ENCODE measurements at regions not wholly inside any gene's neighbourhood (a gene's known extent, or its start where the extent isn't known, plus 50 kb on each side); places are given as distances from the start of the nearest gene placed in this dataset.

DNA sequence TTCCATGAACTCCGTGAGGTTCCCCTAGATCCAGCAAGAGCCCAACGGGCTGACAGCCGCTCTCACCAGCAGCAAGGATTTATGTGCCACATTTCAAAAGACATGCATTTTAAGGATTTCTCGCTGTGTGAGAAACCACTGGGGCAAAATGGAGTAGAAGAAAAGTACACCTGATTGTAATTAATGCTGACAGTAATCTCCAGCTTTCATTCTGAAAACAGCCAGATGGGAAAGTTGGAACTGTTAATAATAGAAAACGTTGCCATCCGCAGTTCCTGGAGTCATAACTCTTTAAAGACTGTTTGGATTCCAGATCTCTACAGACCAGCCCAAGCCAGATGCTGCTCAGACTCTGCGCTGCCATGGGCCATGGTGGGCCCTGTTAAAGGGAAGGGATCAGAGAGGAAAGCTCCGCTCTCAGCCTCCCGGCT, 216.9 kb upstream of the GLI3 start:
- Histone ChIP-seq H3K4me1 (no peaks in the 10 kb centered on the region), H3K27me3 (no peaks in the 10 kb centered on the region), H3K4me3 (no peak overlapping the region), H3K9me3 (no peaks in the 10 kb centered on the region), H3K27ac (no peak overlapping the region), H3K36me3 (no peaks in the 10 kb centered on the region)
- TF ChIP-seq, protein P1, sequence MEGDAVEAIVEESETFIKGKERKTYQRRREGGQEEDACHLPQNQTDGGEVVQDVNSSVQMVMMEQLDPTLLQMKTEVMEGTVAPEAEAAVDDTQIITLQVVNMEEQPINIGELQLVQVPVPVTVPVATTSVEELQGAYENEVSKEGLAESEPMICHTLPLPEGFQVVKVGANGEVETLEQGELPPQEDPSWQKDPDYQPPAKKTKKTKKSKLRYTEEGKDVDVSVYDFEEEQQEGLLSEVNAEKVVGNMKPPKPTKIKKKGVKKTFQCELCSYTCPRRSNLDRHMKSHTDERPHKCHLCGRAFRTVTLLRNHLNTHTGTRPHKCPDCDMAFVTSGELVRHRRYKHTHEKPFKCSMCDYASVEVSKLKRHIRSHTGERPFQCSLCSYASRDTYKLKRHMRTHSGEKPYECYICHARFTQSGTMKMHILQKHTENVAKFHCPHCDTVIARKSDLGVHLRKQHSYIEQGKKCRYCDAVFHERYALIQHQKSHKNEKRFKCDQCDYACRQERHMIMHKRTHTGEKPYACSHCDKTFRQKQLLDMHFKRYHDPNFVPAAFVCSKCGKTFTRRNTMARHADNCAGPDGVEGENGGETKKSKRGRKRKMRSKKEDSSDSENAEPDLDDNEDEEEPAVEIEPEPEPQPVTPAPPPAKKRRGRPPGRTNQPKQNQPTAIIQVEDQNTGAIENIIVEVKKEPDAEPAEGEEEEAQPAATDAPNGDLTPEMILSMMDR (IDR thresholded peaks at IDR 0.05): no peak
- ATAC-seq: no peak
- intact Hi-C loops (cut with DNase I): no loop called here
- no peak for DNase-seq

DNA sequence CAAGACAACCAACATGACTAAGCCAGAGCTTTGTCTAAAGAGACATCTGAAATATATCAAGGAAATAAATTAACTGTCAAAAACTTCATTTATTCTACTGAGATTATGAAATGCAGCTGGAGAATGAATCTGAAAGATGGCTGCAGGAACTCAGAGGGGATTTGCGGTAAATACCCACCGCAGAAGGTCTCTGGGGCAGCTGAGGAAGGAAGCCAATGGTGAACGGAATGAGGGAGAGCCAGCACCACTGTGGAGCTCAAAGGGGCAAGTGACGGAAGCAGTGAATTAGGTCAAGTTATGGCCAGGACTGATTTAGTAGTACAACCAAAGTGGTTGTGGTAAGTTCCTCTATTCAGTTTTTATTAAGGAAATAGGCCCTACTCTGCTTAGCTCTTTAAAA, 215.3 kb upstream of the GLI3 start:
- no peaks in the 10 kb centered on the region for H3K27me3 ChIP-seq
- H3K9me3 ChIP-seq: no peaks in the 10 kb centered on the region
- H3K36me3 ChIP-seq: no peaks in the 10 kb centered on the region
- no peak overlapping the region for H3K4me3 ChIP-seq
- no peak overlapping the region for H3K27ac ChIP-seq
- ATAC-seq: no peak
- DNase-seq: no peak
- no peaks in the 10 kb centered on the region for H3K4me1 ChIP-seq
- TF ChIP-seq, protein P1 (IDR thresholded peaks at IDR 0.05): no peak
- intact Hi-C loops (cut with DNase I): no loop called here

DNA sequence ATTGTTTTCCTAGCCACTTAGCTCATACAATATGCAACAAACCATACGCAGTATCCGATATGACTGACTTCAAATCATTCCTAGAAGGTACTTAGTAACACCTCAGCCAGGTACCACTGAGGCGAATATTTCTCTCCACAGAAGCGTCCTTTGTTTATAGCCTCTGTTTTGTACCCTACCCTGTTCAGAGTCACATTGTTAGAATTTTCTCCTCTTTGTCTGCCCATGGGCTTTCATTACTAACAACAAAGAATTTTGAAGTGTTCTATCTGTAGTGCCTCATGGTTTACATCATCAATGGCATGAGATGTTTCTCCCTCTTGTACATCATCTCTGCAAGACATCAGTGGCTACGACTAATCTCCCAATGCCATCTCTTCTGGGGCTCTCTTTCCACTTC, 212.4 kb upstream of the GLI3 start:
- ATAC-seq (no peak), DNase-seq (no peak)
- no peaks in the 10 kb centered on the region for H3K27me3 ChIP-seq
- intact Hi-C loops (cut with DNase I): no loop called here
- H3K9me3 ChIP-seq: no peaks in the 10 kb centered on the region
- H3K27ac ChIP-seq: no peak overlapping the region
- no peaks in the 10 kb centered on the region for H3K36me3 ChIP-seq
- TF ChIP-seq, protein P1 (IDR thresholded peaks at IDR 0.05): no peak
- H3K4me1 ChIP-seq: no peaks in the 10 kb centered on the region
- H3K4me3 ChIP-seq: no peak overlapping the region

DNA sequence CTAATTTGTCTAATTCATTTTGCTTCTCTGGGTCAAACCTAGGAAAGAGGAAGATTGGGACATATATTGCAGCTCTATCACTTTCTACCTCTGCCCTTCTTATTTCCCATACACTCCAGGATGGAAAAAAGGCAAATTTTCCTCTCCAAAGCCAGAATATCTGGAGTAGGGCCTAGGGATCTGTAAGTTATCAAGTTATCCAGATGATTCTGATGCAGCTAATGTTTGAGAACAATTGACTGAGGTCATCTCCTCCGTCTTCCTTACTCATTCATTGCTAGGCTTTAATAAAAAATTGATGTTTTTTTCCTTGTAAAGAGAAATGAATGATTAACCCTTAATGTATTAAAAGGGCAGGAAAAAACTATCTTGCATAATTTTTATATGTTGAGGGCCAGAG, 211.9 kb upstream of the GLI3 start:
- intact Hi-C loops (cut with DNase I): no loop called here

DNA sequence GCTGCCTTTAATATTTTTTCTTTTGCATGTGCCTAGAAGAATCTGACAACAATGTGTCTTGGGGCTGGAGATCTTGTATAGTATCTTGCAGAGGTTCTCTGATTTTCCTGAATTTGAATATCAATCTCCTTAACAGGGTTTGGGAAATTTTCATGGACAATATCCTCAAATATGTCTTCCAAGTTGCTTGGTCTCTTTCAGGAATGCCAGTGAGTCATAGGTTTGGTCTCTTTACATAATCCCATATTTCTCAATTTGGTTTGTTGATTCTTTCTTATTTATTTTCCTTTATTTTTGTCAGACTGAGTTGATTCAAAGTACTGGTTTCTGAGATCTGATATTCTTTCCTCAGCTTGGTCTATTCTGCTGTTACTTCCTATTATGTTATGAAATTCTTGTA, 208.7 kb upstream of the GLI3 start:
- TF ChIP-seq, protein P1 (IDR thresholded peaks at IDR 0.05): no peak
- no peak for ATAC-seq
- Histone ChIP-seq H3K36me3 (no peaks in the 10 kb centered on the region), H3K27me3 (no peaks in the 10 kb centered on the region), H3K4me3 (no peak overlapping the region), H3K27ac (no peak overlapping the region), H3K4me1 (no peaks in the 10 kb centered on the region), H3K9me3 (peaks cover 0 to 19% of the 10 kb centered on the region in 2 donors)
- no peak for DNase-seq
- intact Hi-C loops (cut with DNase I): no loop called here

More for the DNA sequence above, 211.9 kb upstream of the GLI3 start:
- no peaks in the 10 kb centered on the region for H3K36me3 ChIP-seq
- no peak for ATAC-seq
- no peak for DNase-seq
- no peaks in the 10 kb centered on the region for H3K4me1 ChIP-seq
- TF ChIP-seq, protein P1 (IDR thresholded peaks at IDR 0.05): no peak
- H3K27ac ChIP-seq: no peak overlapping the region
- H3K27me3 ChIP-seq: no peaks in the 10 kb centered on the region
- H3K9me3 ChIP-seq: no peaks in the 10 kb centered on the region
- H3K4me3 ChIP-seq: no peak overlapping the region
